Uterus (tissue), 3 donors: ENCODE measurements at regions not wholly inside any gene's neighbourhood (a gene's known extent, or its start where the extent isn't known, plus 50 kb on each side); places are given as distances from the start of the nearest gene placed in this dataset.

Experiments
- DNase-seq, 2 donors: peaks; one replicate each; pipeline ENCODE4 v3.0.0-alpha.2; 2019 to 2020
- H3K27ac ChIP-seq, 2 donors: fragments of 200-600 bp; sonication (generic); 1 replicate in 1 of 2; 2 replicates in 1 of 2; pipeline ENCODE4 v1.5.1; 2016 to 2018
- H3K27me3 ChIP-seq, 2 donors: fragments of 200-600 bp; sonication (generic); one replicate each; pipeline ENCODE4 v1.5.1; 2018 to 2019; ENCODE audit warnings: control low read depth in 1 of 2
- H3K36me3 ChIP-seq, 2 donors: fragments of 200-600 bp; sonication (generic); one replicate each; pipeline ENCODE4 v1.5.1; 2019; ENCODE audit warnings: control low read depth in 1 of 2
- H3K4me1 ChIP-seq, 2 donors: fragments of 200-600 bp; sonication (generic); one replicate each; pipeline ENCODE4 v1.5.1; 2018 to 2019; ENCODE audit warnings: control low read depth in 1 of 2
- H3K4me3 ChIP-seq, 2 donors: fragments of 200-600 bp; sonication (generic); 1 replicate in 1 of 2; 2 replicates in 1 of 2; pipeline ENCODE4 v1.5.1; 2018 to 2019; ENCODE audit warnings: mild to moderate bottlenecking in 1 of 2
- H3K9me3 ChIP-seq, 2 donors: fragments of 200-600 bp; sonication (generic); one replicate each; pipeline ENCODE4 v1.5.1; 2019; ENCODE audit warnings: control low read depth in 1 of 2
- POLR2A ChIP-seq, 2 donors: fragments of 450-650 bp; IDR thresholded peaks; one replicate each; pipeline ENCODE4 v1.6.1; 2016; ENCODE audit warnings: antibody characterized with exemption in 2 of 2, mild to moderate bottlenecking in 1 of 2, moderate library complexity in 1 of 2
- intact Hi-C: fragments of 100-400 bp; cut with DNase I; formaldehyde crosslinking; loops from one replicate; pipeline ENCODE4 v1.15.1; 2023; ENCODE audit warnings: low total_unique reads
- TF ChIP-seq, protein P1 (sequence below), 4 experiments: fragments of 200-600 bp in 2 of 4; fragments of 450-650 bp in 2 of 4; sonication (generic) in 2 of 4; IDR thresholded peaks; one replicate each; pipeline ENCODE4 v1.5.1; 2016 to 2019; ENCODE audit warnings: antibody characterized with exemption in 4 of 4, mild to moderate bottlenecking in 2 of 4, moderate library complexity in 1 of 4
- donor health status: DM: yes; HTN: yes; CAD: no.

DNA sequence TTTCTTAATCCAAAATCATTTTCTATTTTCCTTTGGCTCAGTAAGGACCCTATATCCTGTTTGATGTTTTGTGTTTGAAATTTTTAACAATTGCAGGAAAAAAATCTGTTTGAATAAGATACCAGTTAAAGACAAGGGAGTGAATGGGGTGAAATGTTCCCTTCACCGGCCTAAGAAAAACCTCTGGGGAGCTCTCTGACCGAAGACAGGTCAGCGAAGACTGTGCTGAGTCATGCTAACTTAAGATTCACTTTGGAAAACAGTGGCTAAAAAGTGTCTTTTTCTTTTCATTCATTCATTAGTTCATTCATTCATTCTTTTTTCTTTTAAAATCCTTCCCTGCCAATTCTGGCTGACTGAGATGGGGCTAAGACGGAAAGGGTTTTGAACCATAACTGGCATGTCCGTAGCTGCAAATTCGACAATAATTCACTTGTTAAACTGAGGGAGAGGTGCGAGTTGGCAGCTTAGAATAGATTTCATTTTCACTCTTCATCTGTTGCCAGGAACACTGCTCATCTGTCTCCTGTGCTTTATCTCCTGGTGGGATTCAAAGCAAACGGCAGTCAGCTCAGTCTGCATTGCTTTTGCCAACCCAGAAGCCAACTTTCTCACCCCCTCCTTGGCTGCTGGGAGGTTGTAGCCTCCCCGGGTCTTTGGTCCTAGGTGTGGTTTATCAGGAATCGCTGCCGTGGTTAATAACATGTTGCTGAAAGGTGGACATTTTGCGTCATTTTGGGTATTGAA, 434.0 kb upstream of the LARGE1 start:
- no peaks in the 10 kb centered on the region for H3K9me3 ChIP-seq
- no peak overlapping the region for H3K4me3 ChIP-seq
- DNase-seq: no peak
- no peaks in the 10 kb centered on the region for H3K27me3 ChIP-seq
- no peaks in the 10 kb centered on the region for H3K4me1 ChIP-seq
- intact Hi-C loops: no loop called here
- no peaks in the 10 kb centered on the region for H3K36me3 ChIP-seq
- TF ChIP-seq, protein P1, sequence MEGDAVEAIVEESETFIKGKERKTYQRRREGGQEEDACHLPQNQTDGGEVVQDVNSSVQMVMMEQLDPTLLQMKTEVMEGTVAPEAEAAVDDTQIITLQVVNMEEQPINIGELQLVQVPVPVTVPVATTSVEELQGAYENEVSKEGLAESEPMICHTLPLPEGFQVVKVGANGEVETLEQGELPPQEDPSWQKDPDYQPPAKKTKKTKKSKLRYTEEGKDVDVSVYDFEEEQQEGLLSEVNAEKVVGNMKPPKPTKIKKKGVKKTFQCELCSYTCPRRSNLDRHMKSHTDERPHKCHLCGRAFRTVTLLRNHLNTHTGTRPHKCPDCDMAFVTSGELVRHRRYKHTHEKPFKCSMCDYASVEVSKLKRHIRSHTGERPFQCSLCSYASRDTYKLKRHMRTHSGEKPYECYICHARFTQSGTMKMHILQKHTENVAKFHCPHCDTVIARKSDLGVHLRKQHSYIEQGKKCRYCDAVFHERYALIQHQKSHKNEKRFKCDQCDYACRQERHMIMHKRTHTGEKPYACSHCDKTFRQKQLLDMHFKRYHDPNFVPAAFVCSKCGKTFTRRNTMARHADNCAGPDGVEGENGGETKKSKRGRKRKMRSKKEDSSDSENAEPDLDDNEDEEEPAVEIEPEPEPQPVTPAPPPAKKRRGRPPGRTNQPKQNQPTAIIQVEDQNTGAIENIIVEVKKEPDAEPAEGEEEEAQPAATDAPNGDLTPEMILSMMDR (IDR thresholded peaks at IDR 0.05): no peak
- no peak for TF ChIP-seq POLR2A (IDR thresholded peaks at IDR 0.05)
- H3K27ac ChIP-seq: no peak overlapping the region

DNA sequence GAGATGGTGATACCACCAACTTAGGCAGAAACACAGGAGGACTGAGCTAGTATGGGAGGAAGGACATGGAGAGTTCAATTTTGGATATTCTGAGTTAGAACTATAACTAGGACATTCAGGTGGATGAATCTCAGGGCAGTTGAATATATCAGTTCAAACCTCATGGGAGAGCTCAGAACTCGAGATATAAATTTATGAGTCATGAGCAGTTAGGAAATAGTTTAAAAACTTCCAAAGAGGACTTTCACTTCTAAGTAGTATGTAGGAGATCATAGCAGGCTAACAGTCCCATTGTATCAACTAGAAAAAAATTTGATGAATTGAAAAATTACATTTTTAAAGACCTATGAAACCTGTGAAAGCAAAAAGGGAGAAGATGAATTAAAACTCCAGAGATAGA, 436.2 kb upstream of the LARGE1 start:
- no peak overlapping the region for H3K27ac ChIP-seq
- no peaks in the 10 kb centered on the region for H3K4me1 ChIP-seq
- no peak for DNase-seq
- intact Hi-C loops: no loop called here
- no peaks in the 10 kb centered on the region for H3K36me3 ChIP-seq
- TF ChIP-seq, protein P1 (IDR thresholded peaks at IDR 0.05): no peak
- no peak for TF ChIP-seq POLR2A (IDR thresholded peaks at IDR 0.05)
- no peaks in the 10 kb centered on the region for H3K27me3 ChIP-seq
- H3K4me3 ChIP-seq: no peak overlapping the region
- no peaks in the 10 kb centered on the region for H3K9me3 ChIP-seq

DNA sequence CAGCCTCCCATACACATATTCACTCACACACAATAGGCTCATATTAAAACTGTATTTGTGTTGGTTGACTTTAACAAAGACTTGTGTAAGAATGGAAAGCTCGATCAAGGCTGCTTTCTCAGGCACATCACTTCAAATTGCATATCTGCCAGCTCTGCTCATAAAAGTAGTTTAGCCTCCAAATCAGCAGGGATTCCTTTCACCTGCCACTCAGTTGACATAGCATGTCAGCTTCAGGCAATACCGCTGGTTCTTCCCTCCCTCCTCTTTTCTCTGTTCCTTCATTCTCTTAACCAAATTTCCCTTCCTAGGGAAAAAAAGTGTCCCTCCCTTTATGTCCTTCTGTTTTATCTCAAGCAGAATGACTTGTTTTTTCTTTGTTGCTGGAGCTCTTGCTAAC, 450.4 kb upstream of the LARGE1 start:
- Histone ChIP-seq H3K4me3 (no peak overlapping the region), H3K9me3 (no peaks in the 10 kb centered on the region), H3K36me3 (no peaks in the 10 kb centered on the region), H3K4me1 (no peaks in the 10 kb centered on the region), H3K27ac (no peak overlapping the region), H3K27me3 (no peaks in the 10 kb centered on the region)
- intact Hi-C loops: no loop called here
- no peak for DNase-seq
- TF ChIP-seq, protein P1 (IDR thresholded peaks at IDR 0.05): no peak
- no peak for TF ChIP-seq POLR2A (IDR thresholded peaks at IDR 0.05)

- Histone ChIP-seq H3K9me3 (no peaks in the 10 kb centered on the region), H3K27ac (no peak overlapping the region), H3K36me3 (no peaks in the 10 kb centered on the region), H3K4me3 (no peak overlapping the region), H3K27me3 (no peaks in the 10 kb centered on the region), H3K4me1 (no peaks in the 10 kb centered on the region)
- intact Hi-C loops: no loop called here
- TF ChIP-seq, protein P1 (IDR thresholded peaks at IDR 0.05): no peak
- no peak for TF ChIP-seq POLR2A (IDR thresholded peaks at IDR 0.05)
- no peak for DNase-seq
Measured at GRCh38 chr22:34379825-34380224, 459.5 kb upstream of the LARGE1 start.

DNA sequence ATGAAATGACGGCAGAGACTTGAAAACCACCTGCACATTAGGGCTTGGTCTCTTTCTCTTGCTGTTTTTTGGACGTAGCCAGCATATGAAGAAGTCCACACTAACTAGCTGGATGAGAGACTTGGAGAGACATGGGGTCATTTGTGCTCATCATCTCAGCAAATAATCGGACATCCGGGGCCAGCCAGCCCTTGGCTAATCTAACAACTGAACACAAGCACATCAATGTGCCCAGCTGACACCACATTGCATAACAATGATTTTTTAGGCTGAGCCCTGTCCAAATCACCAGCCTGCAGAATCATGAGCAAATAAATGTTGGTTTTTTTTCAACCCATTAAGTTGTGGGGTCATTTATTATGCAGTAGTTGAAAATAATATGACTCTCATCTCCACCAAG, 460.3 kb upstream of the LARGE1 start:
- Histone ChIP-seq H3K9me3 (no peaks in the 10 kb centered on the region), H3K4me3 (no peak overlapping the region), H3K27me3 (no peaks in the 10 kb centered on the region), H3K27ac (no peak overlapping the region), H3K36me3 (no peaks in the 10 kb centered on the region), H3K4me1 (no peaks in the 10 kb centered on the region)
- DNase-seq: no peak
- intact Hi-C loops: no loop called here
- TF ChIP-seq POLR2A (IDR thresholded peaks at IDR 0.05): no peak
- TF ChIP-seq, protein P1 (IDR thresholded peaks at IDR 0.05): no peak
